ENCODE measurements at regions not wholly inside any gene's neighbourhood (a gene's known extent, or its start where the extent isn't known, plus 50 kb on each side); places are given as distances from the start of the nearest gene placed in this dataset.

GRCh38 chr10:44814929-44815328 is 96.2 kb upstream of the TMEM72 start:
- Histone ChIP-seq H3K4me1 (ENCODE audit: insufficient read depth, insufficient read length) (peaks cover 4% of the 10 kb centered on the region), H3K9ac (ENCODE audit: insufficient read length, low read depth) (no peak overlapping the region), H3K9me3 (ENCODE audit: insufficient read depth, low read length) (no peaks in the 10 kb centered on the region), H3K36me3 (ENCODE audit: insufficient read depth, insufficient read length, low read length) (no peaks in the 10 kb centered on the region), H3K27me3 (ENCODE audit: insufficient read depth, insufficient read length) (no peaks in the 10 kb centered on the region), H3K4me3 (ENCODE audit: insufficient read length, low read depth) (no peak overlapping the region)
- DNase-seq (ENCODE audit: low read depth, low spot score), result no peak
- TF ChIP-seq SUZ12 (IDR thresholded peaks at IDR 0.05; ENCODE audit: extremely low read depth, insufficient read depth, insufficient read length) (no peak), ZNF274 (IDR thresholded peaks at IDR 0.05; ENCODE audit: low read depth, low read length) (no peak), YY1 (IDR thresholded peaks at IDR 0.05; ENCODE audit: insufficient read depth, insufficient read length) (no peak)

GRCh38 chr10:44818041-44818649 is 93.0 kb upstream of the TMEM72 start:
- H3K9me3 ChIP-seq (ENCODE audit: insufficient read depth, low read length), result no peaks in the 10 kb centered on the region
- no peaks in the 10 kb centered on the region for H3K36me3 ChIP-seq (ENCODE audit: insufficient read depth, insufficient read length, low read length)
- H3K4me3 ChIP-seq (ENCODE audit: insufficient read length, low read depth), result no peak overlapping the region
- TF ChIP-seq ZNF274 (IDR thresholded peaks at IDR 0.05; ENCODE audit: low read depth, low read length) (no peak), SUZ12 (IDR thresholded peaks at IDR 0.05; ENCODE audit: extremely low read depth, insufficient read depth, insufficient read length) (no peak), YY1 (IDR thresholded peaks at IDR 0.05; ENCODE audit: insufficient read depth, insufficient read length) (no peak)
- no peak for DNase-seq (ENCODE audit: low read depth, low spot score)
- H3K9ac ChIP-seq (ENCODE audit: insufficient read length, low read depth), result no peak overlapping the region
- H3K4me1 ChIP-seq (ENCODE audit: insufficient read depth, insufficient read length), result peaks cover 4% of the 10 kb centered on the region
- H3K27me3 ChIP-seq (ENCODE audit: insufficient read depth, insufficient read length), result no peaks in the 10 kb centered on the region

GRCh38 chr10:44818701-44819127 is 92.4 kb upstream of the TMEM72 start:
- TF ChIP-seq YY1 (IDR thresholded peaks at IDR 0.05; ENCODE audit: insufficient read depth, insufficient read length) (no peak), SUZ12 (IDR thresholded peaks at IDR 0.05; ENCODE audit: extremely low read depth, insufficient read depth, insufficient read length) (no peak), ZNF274 (IDR thresholded peaks at IDR 0.05; ENCODE audit: low read depth, low read length) (no peak)
- H3K9me3 ChIP-seq (ENCODE audit: insufficient read depth, low read length), result no peaks in the 10 kb centered on the region
- H3K27me3 ChIP-seq (ENCODE audit: insufficient read depth, insufficient read length), result no peaks in the 10 kb centered on the region
- peak; percentile 16 for DNase-seq (ENCODE audit: low read depth, low spot score)
- H3K9ac ChIP-seq (ENCODE audit: insufficient read length, low read depth), result no peak overlapping the region
- no peak overlapping the region for H3K4me3 ChIP-seq (ENCODE audit: insufficient read length, low read depth)
- peaks cover 4% of the 10 kb centered on the region for H3K4me1 ChIP-seq (ENCODE audit: insufficient read depth, insufficient read length)
- H3K36me3 ChIP-seq (ENCODE audit: insufficient read depth, insufficient read length, low read length), result no peaks in the 10 kb centered on the region

GRCh38 chr10:44820094-44820493 is 91.0 kb upstream of the TMEM72 start:
- H3K27me3 ChIP-seq (ENCODE audit: insufficient read depth, insufficient read length), result no peaks in the 10 kb centered on the region
- H3K9me3 ChIP-seq (ENCODE audit: insufficient read depth, low read length), result no peaks in the 10 kb centered on the region
- peaks cover 4% of the 10 kb centered on the region for H3K4me1 ChIP-seq (ENCODE audit: insufficient read depth, insufficient read length)
- TF ChIP-seq SUZ12 (IDR thresholded peaks at IDR 0.05; ENCODE audit: extremely low read depth, insufficient read depth, insufficient read length) (no peak), YY1 (IDR thresholded peaks at IDR 0.05; ENCODE audit: insufficient read depth, insufficient read length) (no peak), ZNF274 (IDR thresholded peaks at IDR 0.05; ENCODE audit: low read depth, low read length) (no peak)
- H3K36me3 ChIP-seq (ENCODE audit: insufficient read depth, insufficient read length, low read length), result no peaks in the 10 kb centered on the region
- no peak overlapping the region for H3K9ac ChIP-seq (ENCODE audit: insufficient read length, low read depth)
- DNase-seq (ENCODE audit: low read depth, low spot score), result no peak
- no peak overlapping the region for H3K4me3 ChIP-seq (ENCODE audit: insufficient read length, low read depth)

DNA sequence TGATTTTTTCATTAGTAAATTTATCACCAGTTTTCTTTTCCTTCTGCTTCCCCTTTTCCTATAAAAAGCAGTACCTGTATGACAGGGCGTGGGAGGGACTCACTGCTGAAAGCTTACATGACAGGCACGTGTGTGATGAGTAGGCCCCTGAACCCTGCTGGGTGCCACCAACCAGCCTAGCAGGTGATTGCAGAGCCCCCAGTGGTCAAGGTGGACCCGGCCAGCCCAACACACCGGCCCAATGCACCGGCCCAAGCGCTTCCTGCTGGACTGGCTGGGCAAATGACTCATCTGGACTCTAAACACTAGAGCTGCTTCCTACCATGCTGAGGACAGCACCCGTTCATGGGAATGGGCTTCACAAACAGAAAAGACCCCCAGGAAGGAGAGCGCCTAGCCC is 89.8 kb upstream of the TMEM72 start:
- no peak overlapping the region for H3K4me3 ChIP-seq (ENCODE audit: insufficient read length, low read depth)
- no peaks in the 10 kb centered on the region for H3K27me3 ChIP-seq (ENCODE audit: insufficient read depth, insufficient read length)
- TF ChIP-seq YY1 (IDR thresholded peaks at IDR 0.05; ENCODE audit: insufficient read depth, insufficient read length) (no peak), SUZ12 (IDR thresholded peaks at IDR 0.05; ENCODE audit: extremely low read depth, insufficient read depth, insufficient read length) (no peak), ZNF274 (IDR thresholded peaks at IDR 0.05; ENCODE audit: low read depth, low read length) (no peak)
- no peak overlapping the region for H3K9ac ChIP-seq (ENCODE audit: insufficient read length, low read depth)
- no peaks in the 10 kb centered on the region for H3K36me3 ChIP-seq (ENCODE audit: insufficient read depth, insufficient read length, low read length)
- H3K9me3 ChIP-seq (ENCODE audit: insufficient read depth, low read length), result no peaks in the 10 kb centered on the region
- peaks cover 4% of the 10 kb centered on the region for H3K4me1 ChIP-seq (ENCODE audit: insufficient read depth, insufficient read length)
- DNase-seq (ENCODE audit: low read depth, low spot score), result no peak

GRCh38 chr10:44822349-44822748 is 88.8 kb upstream of the TMEM72 start:
- DNase-seq (ENCODE audit: low read depth, low spot score), result no peak
- H3K9ac ChIP-seq (ENCODE audit: insufficient read length, low read depth), result no peak overlapping the region
- H3K4me3 ChIP-seq (ENCODE audit: insufficient read length, low read depth), result no peak overlapping the region
- H3K27me3 ChIP-seq (ENCODE audit: insufficient read depth, insufficient read length), result no peaks in the 10 kb centered on the region
- TF ChIP-seq YY1 (IDR thresholded peaks at IDR 0.05; ENCODE audit: insufficient read depth, insufficient read length), result no peak
- TF ChIP-seq ZNF274 (IDR thresholded peaks at IDR 0.05; ENCODE audit: low read depth, low read length), result no peak
- no peak for TF ChIP-seq SUZ12 (IDR thresholded peaks at IDR 0.05; ENCODE audit: extremely low read depth, insufficient read depth, insufficient read length)
- peaks cover 4% of the 10 kb centered on the region for H3K4me1 ChIP-seq (ENCODE audit: insufficient read depth, insufficient read length)
- no peaks in the 10 kb centered on the region for H3K9me3 ChIP-seq (ENCODE audit: insufficient read depth, low read length)
- H3K36me3 ChIP-seq (ENCODE audit: insufficient read depth, insufficient read length, low read length), result no peaks in the 10 kb centered on the region

DNA sequence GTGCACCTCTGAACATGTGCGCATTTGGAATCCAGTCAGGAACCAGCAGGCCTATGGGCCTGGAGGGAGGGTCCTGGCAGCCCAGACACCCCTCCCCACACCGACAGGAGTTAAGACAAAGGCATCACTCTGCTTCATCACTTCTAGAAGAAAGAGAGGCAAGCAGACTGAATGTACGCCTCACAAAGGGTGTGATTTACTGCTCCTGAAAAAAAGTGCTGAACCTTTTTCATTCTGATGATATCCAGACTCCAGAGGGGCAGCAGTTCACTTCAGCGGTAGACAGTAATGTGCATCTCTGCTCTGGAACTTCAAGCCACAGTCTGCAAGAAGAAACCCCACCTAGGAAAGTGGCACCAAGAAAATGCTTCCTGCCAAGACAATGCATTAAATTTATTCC is 88.2 kb upstream of the TMEM72 start:
- Histone ChIP-seq H3K36me3 (ENCODE audit: insufficient read depth, insufficient read length, low read length) (no peaks in the 10 kb centered on the region), H3K4me1 (ENCODE audit: insufficient read depth, insufficient read length) (peaks cover 4% of the 10 kb centered on the region), H3K9ac (ENCODE audit: insufficient read length, low read depth) (no peak overlapping the region), H3K9me3 (ENCODE audit: insufficient read depth, low read length) (no peaks in the 10 kb centered on the region), H3K4me3 (ENCODE audit: insufficient read length, low read depth) (no peak overlapping the region), H3K27me3 (ENCODE audit: insufficient read depth, insufficient read length) (no peaks in the 10 kb centered on the region)
- DNase-seq (ENCODE audit: low read depth, low spot score), result no peak
- no peak for TF ChIP-seq ZNF274 (IDR thresholded peaks at IDR 0.05; ENCODE audit: low read depth, low read length)
- TF ChIP-seq YY1 (IDR thresholded peaks at IDR 0.05; ENCODE audit: insufficient read depth, insufficient read length), result no peak
- TF ChIP-seq SUZ12 (IDR thresholded peaks at IDR 0.05; ENCODE audit: extremely low read depth, insufficient read depth, insufficient read length), result no peak
